UCSD-AML1 (cell line): ENCODE measurements at regions not wholly inside any gene's neighbourhood (a gene's known extent, or its start where the extent isn't known, plus 50 kb on each side); places are given as distances from the start of the nearest gene placed in this dataset.
A peak's percentile ranks its signal among the peaks of the same experiment; 100 is the strongest.
"Not testable (repeated sequence)": the region's sequence is repeated elsewhere in the genome, so short reads cannot be mapped to it uniquely, and the experiment has no call there.

ENCODE experiments used
- DNase-seq: peaks from one replicate; lab custom pipeline; 2025; ENCODE audit not compliant: unreplicated experiment; lab: John Stamatoyannopoulos, UW

DNA sequence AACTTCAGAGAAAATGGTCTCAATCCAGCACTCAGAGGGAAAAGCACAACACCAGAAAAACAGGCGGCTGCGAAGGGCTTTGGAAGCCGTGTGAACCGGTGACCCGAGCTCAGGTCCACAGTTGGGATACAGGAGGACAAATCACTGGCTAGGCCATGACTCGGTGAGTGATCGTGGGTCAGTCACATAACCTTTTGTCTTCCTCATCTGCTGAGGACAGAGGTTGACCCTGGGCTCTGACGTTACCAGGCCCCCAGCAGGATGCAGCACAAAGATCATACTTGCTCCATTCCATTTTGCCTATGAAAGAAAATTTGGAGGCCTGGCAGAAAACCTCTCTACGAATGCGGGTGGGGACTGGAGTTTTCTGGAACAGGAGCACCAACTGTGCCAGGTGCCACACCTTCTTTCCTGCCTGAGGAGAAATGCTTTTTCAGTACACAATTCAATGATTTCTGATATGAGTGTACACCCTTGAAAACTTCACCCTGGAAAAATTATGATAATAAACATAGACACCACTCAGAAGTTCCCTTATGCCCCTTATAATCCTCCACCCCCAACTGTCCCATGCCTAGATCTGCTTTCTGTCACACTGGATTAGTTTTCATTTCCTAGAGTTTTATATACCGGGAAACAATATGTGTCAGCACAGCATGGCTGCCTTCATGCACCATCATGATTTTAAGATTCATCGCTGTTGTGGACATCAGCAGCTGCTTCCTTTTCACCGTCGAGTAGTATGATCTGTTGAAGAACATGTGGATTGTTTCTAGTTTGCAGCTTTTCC, 85.3 kb upstream of the RALGAPA2 start:
- no peak for DNase-seq

DNA sequence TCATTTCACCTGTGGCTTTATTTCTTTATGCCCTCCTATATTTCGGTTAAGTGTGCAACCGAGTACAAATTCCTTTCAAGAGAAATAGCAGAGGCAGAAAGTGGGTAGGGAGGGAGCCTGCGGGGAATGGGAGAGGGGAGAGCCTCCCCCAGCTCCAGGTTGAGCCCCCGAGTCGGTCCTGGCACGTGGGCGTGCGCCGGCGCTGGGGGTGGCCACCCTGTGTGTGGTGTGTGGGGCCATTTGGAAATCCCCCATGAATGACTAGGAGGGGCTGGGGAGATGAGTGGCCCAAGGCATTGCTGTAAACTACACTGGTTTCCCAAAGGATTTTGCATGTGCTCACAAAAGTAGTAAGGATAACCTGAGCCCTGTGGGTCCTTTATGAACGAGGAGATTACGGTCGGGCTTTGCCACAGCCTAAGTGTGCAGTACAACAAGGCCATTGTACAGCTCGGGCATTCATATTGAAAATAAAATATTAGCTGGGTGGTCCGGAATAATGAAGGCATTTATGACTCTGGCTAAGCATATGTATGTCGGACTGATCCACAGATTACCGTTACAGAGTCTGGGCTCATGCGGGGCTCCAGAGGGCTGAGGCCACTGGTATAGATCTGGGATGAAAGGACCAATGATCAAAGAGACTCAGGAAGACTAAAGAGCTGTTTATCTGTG, 84.5 kb upstream of the RALGAPA2 start:
- DNase-seq: no peak

DNA sequence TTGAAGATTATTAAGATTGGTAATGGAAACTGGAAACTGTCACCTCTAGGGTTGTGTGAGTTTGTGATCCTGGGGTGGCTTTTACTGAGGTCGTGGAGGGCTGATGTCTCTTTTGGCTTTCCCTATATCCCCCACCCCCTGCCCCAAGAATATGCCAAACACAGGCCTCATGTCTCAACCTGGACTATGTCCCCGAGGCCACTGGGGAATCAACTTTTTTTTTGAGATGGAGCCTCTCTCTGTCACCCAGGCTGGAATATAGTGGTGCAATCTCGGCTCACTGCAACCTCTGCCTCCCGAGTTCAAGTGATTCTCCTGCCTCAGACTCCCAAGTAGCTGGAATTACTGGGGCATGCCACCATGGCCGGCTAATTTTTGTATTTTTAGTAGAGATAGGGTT, 83.3 kb upstream of the RALGAPA2 start:
- no peak for DNase-seq

DNA sequence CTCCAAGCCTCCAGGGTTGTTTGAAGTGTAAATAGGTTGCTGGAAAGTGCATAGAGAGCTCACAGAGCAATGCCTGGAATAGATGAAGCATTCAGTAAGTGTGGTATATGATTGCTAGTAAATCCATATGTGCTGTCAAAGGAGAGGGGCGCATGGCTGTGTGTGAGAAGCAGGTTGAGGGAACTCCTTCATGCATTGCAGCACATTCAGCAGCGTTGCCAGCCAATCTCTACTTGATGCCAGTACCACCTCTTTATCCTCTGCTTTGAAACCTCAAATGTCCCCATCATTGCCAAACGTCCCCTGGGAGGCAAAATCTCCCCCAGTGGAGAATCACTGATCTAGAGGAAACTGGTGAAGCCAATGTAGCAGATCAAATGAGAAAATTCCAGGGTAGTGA, 82.7 kb upstream of the RALGAPA2 start:
- no peak for DNase-seq

DNA sequence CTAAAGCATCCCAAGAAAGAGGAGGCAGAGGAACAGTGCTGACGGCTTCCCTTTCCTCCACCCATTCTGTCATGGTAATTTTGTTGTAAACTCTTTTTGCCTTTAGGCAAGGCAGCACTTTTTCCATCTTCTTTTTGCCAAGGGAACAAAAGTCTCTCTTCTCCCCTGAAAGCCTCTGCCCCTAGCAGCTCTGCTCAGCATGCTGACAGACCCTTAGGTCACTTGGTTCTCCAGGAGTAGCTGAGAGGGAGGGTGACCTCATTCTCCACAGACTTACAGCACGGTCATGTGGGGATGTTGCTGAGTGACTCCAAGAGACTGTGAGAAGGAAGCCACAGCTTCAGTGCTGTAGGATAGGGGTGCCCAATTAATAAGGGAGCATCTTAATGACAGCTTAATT, 81.1 kb upstream of the RALGAPA2 start:
- DNase-seq: no peak

DNA sequence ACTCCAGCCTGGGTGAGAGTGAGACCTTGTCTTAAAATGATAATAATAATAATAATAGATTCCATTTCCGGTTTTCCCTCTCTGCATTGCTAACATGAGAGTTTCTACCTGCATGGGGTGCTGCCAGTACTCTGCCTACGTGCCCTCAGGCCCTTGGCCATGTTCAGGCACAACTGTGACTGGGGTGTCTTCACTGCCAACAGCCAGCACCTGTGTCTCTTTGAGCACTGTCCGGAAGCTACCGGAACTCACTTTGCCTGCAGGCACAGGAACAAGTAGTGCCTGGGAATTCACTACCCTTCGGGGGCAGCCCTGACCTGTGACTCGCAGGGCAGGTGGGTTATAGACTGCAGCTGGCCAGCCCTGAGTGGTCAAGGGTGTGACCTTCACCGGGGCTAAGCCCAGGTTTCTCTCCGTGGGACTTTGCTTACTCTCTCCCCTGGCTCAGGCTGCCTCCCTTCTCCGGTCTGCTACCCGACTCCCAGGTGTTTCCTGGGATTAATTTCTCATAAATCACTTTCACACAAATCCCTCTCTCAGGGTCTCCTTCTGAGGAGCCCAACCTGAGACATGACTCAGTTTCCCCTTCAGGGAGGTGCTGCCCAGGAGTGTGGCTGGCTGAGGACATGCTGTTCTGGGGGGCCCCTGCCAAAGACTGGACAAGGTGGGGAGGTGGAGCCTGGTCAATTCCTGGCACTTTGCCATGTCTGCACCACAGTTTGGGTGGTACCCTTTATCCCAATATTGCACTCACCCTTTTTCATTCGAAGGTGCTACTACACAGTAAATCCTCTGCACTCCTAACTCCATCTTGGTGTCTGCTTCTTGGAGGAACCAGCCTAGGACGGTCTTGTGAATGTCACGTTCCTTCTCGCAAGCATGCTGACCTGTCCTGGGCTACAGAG, 79.5 kb upstream of the RALGAPA2 start:
- DNase-seq: no peak

DNA sequence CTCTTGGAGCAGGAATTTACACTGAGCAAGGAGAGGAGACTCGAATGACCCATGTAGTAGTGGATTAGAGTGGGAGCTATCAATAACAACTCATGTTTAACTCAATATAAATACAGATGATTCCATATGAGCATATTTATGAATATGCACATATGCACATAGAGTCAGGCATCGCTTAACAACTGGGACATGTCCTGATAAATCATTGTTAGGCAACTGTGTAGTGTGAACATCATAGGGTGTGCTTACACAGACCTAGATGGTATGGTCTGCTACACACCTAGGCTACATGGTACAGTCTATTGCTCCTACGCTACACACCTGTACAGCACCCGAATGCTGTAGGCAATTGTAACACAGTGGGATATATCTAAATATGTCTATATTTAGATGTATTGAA, 75.9 kb upstream of the RALGAPA2 start:
- DNase-seq: no peak

DNA sequence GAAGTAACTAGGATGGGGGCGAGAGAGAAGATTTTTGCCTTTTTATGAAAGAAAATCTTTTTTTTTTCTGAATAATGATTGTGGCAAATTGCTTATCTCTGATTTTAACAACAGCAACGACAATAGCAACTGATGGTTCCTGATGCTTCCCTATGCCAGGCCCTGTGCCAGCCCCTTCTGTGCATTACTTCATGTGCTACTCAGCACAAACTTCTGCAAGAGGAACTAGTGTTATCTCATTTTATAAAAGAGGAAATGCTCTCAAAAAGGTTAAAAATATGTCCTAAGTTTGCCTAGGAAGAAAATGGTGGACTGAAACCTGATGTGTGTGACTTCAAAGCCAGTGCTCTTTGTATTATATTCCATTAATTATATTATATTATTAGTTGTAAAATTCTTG, 74.0 kb upstream of the RALGAPA2 start:
- DNase-seq: peak; percentile 34

DNA sequence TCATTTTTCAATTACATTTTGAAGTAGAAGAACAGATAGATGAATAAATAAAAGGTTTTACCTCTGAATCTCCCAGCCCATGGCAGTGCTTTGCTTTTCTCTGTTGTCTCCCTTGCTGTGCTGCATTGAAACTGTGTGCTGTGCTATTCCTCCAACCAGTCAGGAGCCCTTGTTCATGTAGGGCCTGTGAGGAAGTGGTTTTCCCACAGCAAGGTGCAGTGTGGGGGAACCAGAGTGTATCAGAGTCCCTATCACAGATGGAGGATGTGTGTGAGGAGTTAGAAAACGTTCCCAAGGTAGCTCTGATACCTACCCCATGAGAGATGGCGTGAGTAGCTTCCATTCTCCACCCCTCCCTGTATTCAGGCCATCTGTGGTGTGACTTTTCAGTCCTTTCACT, 72.8 kb upstream of the RALGAPA2 start:
- no peak for DNase-seq

DNA sequence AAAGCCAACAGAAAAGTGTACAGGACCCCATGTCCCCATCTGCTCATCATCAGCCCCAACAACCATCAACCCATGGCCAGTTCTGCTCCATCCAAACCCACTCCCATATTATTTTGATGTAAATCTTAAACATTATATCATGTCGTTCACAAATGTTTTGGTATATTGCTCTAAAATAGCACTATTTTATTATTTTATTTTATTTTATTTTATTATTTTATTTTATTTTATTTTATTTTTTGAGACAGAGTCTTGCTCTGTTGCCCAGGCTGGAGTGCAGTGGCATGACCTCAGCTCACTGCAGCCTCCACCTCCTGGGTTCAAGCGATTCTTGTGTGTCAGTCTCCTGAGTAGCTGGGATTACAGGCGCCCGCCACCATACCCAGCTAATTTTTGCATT, 72.0 kb upstream of the RALGAPA2 start:
- not testable (repeated sequence) for DNase-seq

DNA sequence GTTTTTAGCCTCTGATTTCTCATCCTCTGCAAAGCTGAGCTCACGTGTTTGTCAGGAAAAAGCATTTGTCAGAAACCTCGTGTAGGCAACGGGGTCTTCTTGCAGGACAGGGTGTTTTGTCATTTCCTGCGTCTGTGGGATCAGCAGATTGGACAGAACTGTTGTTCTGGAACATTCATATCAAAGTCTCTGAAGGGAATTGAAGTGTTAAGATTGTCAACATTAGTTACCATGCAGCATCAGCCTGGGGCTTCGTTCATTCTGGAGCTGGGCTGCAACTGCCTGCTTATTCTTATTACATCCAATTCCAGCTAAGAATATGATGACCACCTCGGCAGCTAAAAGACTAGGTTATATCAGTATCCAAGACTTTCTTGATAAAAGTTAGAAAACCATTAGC, 71.0 kb upstream of the RALGAPA2 start:
- no peak for DNase-seq

DNA sequence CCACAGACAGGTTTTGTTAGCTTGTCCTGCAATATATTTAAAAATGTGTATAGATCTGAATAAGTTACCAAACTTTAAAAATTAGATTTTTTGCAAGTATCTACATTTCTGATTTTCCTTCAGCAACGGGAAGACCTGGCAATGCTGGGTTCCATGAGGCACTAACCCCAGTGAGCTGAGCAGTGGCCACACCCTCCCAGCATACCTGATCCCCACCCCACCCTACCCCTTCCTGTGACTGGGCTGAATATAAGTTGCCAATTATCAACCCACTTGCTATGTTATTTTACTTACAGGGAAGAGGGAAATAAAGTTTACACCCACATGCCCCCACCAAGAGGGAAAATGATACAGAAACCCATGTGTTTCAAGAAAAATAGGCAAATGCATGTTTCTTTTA, 70.3 kb upstream of the RALGAPA2 start:
- no peak for DNase-seq

DNA sequence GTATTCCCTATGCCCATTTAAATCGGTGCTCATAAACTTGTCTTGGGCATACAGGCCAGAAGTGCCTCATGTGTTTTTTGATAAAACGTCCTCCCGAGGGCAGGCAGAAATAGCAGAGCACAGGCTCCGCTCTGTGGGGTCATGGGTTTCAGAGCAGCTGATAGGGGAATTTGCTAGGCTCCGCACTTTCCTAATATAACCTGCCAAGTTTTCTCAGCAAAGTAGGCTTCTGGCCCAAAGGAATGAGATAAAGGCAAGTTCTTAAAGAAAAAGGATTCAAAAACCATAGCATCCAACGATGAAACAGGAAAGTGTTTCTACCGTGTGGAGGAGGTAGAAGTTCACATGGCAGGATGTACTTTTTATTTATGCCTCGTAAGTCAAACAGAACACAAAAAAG, 69.8 kb upstream of the RALGAPA2 start:
- no peak for DNase-seq

DNA sequence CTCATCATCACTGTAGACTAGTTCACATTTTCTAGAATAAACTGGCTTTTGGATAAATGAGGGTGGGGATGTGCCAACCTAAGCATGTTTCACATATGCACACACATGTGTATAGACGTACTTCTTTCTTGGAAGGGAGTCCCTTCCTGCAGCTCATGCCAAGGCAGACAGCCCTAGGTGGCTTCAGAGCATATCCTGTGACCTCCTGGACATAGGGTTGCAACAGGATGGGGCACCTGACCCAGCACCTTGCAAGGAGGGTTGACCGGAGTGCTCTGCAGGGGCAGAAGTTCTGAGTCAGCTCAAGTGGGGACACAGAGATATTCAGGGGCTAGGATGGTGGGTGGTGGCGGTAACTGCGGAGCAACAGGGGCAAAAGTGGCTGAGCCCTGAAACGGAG, 68.6 kb upstream of the RALGAPA2 start:
- no peak for DNase-seq

DNA sequence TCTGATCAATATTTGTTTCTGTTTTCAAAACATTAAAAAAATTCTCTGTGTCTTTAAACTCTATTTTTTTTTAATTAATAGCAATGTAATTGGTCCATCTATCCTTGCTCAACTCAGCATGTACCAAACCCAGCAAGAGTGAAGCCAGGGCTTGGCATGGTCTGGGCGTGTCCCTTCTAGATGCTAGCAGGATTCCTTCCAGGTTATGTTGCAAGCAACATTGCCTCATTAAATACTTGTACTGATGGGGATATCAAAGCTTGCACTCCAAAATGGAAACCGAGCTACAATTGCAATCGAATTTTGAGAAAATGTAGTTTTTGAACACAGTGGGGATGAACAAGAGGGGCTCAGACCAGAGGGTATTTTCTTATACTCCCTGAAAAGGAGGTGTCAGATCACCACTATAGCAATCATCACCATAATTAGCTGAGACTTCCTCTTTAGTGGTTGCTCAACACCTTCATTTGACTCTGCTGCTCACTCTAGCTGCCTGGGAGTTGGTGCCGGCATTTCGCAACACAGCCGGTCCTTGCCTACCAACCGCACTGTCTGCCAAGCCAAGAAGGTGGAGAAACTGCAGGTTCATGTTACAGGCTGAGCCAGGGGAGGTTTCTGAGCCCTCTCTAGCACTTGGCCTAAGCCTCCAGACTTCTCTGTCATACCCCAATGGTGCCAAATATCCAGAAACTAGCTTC, 67.8 kb upstream of the RALGAPA2 start:
- DNase-seq: peak; percentile 75

DNA sequence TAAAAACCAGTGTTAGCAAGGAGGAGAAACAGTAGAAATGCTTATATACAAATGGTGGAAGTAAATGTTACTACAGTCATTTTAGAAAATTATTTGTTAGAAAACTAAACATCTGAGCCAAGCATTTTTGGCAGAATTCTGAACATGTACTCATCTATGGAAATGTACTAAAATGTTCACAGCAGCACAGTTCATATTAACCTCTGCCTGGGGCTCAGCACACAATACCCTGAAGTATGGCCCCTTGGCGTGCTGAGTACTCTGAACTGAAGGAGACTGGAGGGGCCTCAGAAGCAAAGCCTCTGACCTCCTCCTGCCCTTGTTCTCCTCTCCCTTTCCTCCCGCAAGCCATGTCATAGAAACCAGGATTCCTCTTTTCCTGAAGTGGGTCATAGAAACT, 66.2 kb upstream of the RALGAPA2 start:
- no peak for DNase-seq

DNA sequence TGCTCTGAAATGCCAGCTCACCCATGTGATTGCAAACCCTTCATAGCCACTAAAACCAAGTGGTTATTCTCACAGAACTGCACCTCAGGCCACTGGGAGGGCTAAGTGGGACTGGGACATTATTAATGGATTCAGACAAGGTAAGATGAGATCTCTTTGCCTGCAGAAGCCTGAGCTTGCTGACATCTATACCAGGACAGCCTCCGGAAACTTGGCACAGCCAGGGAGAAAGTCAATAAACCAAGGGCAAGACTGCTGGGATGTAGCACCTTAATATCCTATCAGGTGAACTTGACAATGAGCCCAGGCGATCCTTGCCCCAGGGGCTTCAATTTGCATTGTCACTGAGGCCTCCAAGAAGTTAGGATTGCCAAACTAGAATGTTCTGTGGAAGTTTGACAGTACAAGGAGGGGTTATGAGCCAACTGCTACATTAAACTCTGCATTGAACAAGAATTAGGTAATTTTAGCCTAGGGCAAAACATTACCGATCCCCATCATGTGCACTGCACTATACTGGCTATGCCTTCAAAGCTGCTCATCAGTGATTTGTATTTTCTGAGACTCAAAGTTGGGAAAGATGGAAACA, 60.1 kb upstream of the RALGAPA2 start:
- DNase-seq: no peak

DNA sequence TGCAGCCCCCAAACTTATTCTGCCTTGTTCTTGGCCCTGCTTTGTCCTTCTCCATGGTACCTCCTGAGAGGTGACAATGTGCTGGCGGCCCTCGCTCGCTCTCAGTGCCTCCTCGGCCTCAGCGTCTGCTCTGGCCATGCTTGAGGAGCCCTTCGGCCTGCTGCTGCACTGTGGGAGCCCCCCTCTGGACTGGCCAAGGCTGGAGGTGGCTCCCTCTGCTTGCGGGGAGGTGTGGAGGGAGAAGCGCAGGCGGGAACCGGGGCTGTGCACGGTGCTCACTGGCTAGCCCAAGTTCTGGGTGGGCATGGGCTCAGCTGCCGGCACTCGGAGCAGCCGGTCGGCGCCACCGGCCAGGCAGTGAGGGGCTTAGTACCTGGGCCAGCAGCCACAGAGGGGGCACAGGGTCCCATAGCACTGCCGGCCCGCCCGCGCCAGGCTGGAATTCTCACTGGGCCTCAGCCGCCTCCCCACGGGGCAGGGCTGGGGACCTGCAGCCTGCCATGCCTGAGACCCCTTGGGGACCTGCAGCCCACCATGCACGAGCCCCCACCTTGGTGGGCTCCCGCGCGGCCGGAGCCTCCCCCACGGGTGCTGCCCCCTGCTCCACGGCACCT, 55.9 kb upstream of the RALGAPA2 start:
- no peak for DNase-seq

DNA sequence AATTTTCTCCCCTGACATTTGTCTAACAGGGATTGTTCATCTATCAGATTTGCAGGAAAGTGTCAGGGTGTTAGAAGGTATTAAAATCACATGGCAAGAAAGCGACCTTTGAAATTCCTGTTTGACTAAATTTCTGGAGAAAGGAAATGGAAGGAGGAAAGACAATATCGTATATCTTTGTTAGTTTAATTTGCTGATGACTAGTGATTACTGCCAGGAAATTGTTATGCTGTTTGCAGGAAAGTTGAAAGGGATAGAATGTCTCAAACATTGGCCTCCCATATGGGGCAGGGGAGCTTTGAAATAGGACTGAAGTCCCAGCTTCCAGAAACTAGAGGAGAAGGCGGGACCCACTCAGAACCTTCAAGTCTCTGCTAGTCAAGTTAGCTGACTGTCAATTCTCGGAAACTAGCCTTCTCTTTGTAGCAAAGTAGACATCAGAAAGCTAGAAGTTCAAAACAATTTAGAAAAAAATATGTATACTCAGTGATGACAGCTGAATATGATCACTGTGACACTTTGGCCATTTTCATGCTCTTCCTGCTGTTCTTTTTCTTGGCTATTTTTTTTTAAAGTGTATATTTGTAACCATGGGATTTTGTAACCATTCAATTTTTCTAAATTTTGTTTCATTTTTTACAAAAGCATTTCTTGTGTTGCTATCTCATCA, 53.4 kb upstream of the RALGAPA2 start:
- DNase-seq: no peak

DNA sequence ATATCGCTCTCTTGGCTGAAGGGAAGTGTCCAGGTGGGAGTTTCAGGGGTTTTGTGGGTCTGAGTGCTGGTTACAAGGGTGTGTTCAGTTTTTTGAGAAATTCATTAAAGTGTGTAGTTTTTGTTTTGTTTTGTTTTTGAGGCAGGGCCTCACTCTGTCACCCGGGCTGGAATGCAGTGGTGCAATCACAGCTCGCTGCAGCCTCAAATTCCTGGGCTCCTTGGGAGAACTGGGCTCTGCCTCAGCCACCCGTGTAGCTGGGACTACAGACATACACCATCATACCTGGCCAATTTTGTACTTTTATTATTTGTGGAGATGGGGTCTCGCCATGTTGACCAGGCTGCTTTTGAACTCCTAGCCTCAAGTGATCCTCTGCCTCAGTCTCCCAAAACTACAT, 51.2 kb upstream of the RALGAPA2 start:
- no peak for DNase-seq
